ENCODE measurements at regions not wholly inside any gene's neighbourhood (a gene's known extent, or its start where the extent isn't known, plus 50 kb on each side); places are given as distances from the start of the nearest gene placed in this dataset.

GRCh38 chr15:47386459-47386858, 330.8 kb upstream of the SEMA6D start:
- TF ChIP-seq, protein P1, sequence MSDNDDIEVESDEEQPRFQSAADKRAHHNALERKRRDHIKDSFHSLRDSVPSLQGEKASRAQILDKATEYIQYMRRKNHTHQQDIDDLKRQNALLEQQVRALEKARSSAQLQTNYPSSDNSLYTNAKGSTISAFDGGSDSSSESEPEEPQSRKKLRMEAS (IDR thresholded peaks at IDR 0.05), result no peak
- TF ChIP-seq TAF1 (IDR thresholded peaks at IDR 0.05; ENCODE audit: low read depth), result no peak
- TF ChIP-seq, protein P2, sequence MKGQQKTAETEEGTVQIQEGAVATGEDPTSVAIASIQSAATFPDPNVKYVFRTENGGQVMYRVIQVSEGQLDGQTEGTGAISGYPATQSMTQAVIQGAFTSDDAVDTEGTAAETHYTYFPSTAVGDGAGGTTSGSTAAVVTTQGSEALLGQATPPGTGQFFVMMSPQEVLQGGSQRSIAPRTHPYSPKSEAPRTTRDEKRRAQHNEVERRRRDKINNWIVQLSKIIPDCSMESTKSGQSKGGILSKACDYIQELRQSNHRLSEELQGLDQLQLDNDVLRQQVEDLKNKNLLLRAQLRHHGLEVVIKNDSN (IDR thresholded peaks at IDR 0.05), result no peak
- no peak for TF ChIP-seq RAD21 (IDR thresholded peaks at IDR 0.05; ENCODE audit: low read depth)
